ENCODE measurements at regions not wholly inside any gene's neighbourhood (a gene's known extent, or its start where the extent isn't known, plus 50 kb on each side); places are given as distances from the start of the nearest gene placed in this dataset.
"Not testable (repeated sequence)": the region's sequence is repeated elsewhere in the genome, so short reads cannot be mapped to it uniquely, and the experiment has no call there.

DNA sequence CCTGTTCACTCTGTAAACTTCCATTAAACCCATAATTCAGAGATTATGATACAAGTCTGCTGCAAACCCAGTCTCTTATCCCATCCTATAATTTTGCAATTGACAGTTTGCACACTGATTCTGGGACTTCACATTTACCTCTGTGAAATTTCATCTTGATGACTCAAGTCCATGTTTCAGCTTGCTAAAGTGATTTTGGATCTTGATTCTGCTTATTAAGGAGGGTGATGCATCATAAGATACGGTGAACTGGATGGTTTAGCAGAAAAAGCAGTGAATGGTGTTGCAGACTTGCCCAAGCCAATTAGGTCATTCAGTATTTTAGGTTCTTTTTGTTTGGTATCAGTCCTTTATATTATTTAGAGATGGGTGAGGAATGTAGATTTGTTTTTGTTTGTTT, 125.5 kb upstream of the PODXL start:
- H2BK15ac ChIP-seq (ENCODE audit: low read depth, low read length): no peak overlapping the region
- TF ChIP-seq, protein P1, sequence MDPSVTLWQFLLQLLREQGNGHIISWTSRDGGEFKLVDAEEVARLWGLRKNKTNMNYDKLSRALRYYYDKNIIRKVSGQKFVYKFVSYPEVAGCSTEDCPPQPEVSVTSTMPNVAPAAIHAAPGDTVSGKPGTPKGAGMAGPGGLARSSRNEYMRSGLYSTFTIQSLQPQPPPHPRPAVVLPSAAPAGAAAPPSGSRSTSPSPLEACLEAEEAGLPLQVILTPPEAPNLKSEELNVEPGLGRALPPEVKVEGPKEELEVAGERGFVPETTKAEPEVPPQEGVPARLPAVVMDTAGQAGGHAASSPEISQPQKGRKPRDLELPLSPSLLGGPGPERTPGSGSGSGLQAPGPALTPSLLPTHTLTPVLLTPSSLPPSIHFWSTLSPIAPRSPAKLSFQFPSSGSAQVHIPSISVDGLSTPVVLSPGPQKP (IDR thresholded peaks at IDR 0.05; ENCODE audit: borderline replicate concordance, low read depth, low read length): no peak
- TF ChIP-seq RFX5 (IDR thresholded peaks at IDR 0.05; ENCODE audit: low read depth, low read length): no peak
- TF ChIP-seq SMC3 (IDR thresholded peaks at IDR 0.05; ENCODE audit: low read depth, low read length): no peak
- TF ChIP-seq CTCF (conservative IDR thresholded peaks at IDR 0.05; ENCODE audit: low read depth, low read length): no peak
- no peak for TF ChIP-seq MAZ (IDR thresholded peaks at IDR 0.05; ENCODE audit: borderline replicate concordance, low read depth, low read length)
- no peak for TF ChIP-seq CHD1 (IDR thresholded peaks at IDR 0.05; ENCODE audit: low read depth, low read length)
- H2AK9ac ChIP-seq (replicated peaks; ENCODE audit: low read depth, low read length, poor library complexity): no peak overlapping the region
- POLR2A ChIA-PET (ENCODE audit: unreplicated experiment): no interaction called here
- no peaks in the 10 kb centered on the region for H3K4me1 ChIP-seq (ENCODE audit: control insufficient read depth, insufficient read depth, low read length)
- intact Hi-C loops (cut with micrococcal nuclease) (loop anchor here (10.0 kb wide), 2 partner anchors 363 to 573 kb away; no protein-coding TSS in a partner anchor), dilution Hi-C loops (cut with HindIII; ENCODE audit: low sequenced_read_pairs, unreplicated experiment) (no loop called here), in situ Hi-C loops (cut with MboI; ENCODE audit: low sequenced_read_pairs) (no loop called here)
- H3K4me3 ChIP-seq (ENCODE audit: insufficient read depth, low read depth, low read length): no peak overlapping the region
- no peak overlapping the region for H3K4me2 ChIP-seq (ENCODE audit: low read depth, low read length)
- no peak overlapping the region for H2BK5ac ChIP-seq (ENCODE audit: low read depth, low read length, poor library complexity, severe bottlenecking)
- no TSS peak for BruUV-seq (replicated peaks)
- no peak overlapping the region for H2AK5ac ChIP-seq (ENCODE audit: low read depth, low read length)
- no peak overlapping the region for H4K5ac ChIP-seq (ENCODE audit: low read depth, low read length)
- no peaks in the 10 kb centered on the region for H3K9me3 ChIP-seq (ENCODE audit: control insufficient read depth, insufficient read depth, low read length)
- no peak overlapping the region for H3K56ac ChIP-seq (ENCODE audit: extremely low read depth, insufficient read depth, low read length)
- H3K27ac ChIP-seq (ENCODE audit: insufficient read depth, low read length): no peak overlapping the region
- no peak for ATAC-seq (ENCODE audit: low read depth)
- peaks cover 20% of the 10 kb centered on the region for H3K27me3 ChIP-seq (ENCODE audit: control insufficient read depth, insufficient read depth, low read length)
- H3K14ac ChIP-seq (replicated peaks; ENCODE audit: low read depth, low read length): no peak overlapping the region
- H3K4ac ChIP-seq (ENCODE audit: low read depth, low read length): no peak overlapping the region
- H3K18ac ChIP-seq (ENCODE audit: low read depth, low read length): no peak overlapping the region
- H3K9me1 ChIP-seq (ENCODE audit: insufficient read depth, low read length): no peaks in the 10 kb centered on the region
- H2BK120ac ChIP-seq (ENCODE audit: low read depth, low read length): no peak overlapping the region
- H3K23ac ChIP-seq (ENCODE audit: low read depth, low read length): no peak overlapping the region
- no peak overlapping the region for H4K91ac ChIP-seq (ENCODE audit: insufficient read depth, low read depth, low read length)
- no peak overlapping the region for H2AFZ ChIP-seq (replicated peaks; ENCODE audit: low read length, poor library complexity)
- CTCF ChIA-PET: no interaction called here
- DNase-seq: no peak
- no peaks in the 10 kb centered on the region for H3K79me1 ChIP-seq (ENCODE audit: low read depth in 1 of 2, low read length in 2 of 2)
- H2BK20ac ChIP-seq (ENCODE audit: low read depth, low read length): no peak overlapping the region
- H3K9ac ChIP-seq (ENCODE audit: low read depth, low read length): no peak overlapping the region
- no peaks in the 10 kb centered on the region for H3K36me3 ChIP-seq (ENCODE audit: control insufficient read depth, insufficient read depth, low read length)
- no peaks in the 10 kb centered on the region for H4K20me1 ChIP-seq (ENCODE audit: insufficient read depth, low read length)
- WGBS, 2 experiments (ENCODE audit: extremely low coverage in 2 of 2, insufficient read length in 1 of 2): no CpG with 5 or more reads among the region's 1 CpG
- H4K8ac ChIP-seq (ENCODE audit: low read depth in 2 of 2, low read length in 2 of 2): no peak overlapping the region

DNA sequence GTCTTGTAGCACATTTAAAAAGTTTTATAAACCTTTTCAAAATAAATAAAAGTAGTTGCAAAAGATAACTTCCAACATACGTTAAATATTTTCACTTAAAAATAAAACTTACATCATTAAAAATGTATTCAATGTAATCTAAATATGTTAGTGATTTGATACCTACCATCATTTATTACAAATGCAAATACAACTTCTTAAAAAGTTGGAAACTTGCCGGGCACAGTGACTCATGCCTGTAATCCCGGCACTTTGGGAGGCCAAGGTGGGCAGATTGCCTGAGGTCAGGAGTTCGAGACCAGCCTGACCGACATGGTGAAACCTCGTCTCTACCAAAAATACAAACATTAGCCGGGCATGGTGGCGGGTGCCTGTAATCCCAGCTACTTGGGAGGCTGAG, 122.6 kb upstream of the PODXL start:
- dilution Hi-C loops (cut with HindIII; ENCODE audit: low sequenced_read_pairs, unreplicated experiment); ATAC-seq (ENCODE audit: low read depth): not testable (repeated sequence)
- DNase-seq: peak; percentile 6

More for the DNA sequence above, 122.6 kb upstream of the PODXL start:
- H4K5ac ChIP-seq (ENCODE audit: low read depth, low read length); H3K4me1 ChIP-seq (ENCODE audit: control insufficient read depth, insufficient read depth, low read length); BruUV-seq (replicated peaks); H2AK9ac ChIP-seq (replicated peaks; ENCODE audit: low read depth, low read length, poor library complexity); H3K27ac ChIP-seq (ENCODE audit: insufficient read depth, low read length); H2AK5ac ChIP-seq (ENCODE audit: low read depth, low read length); H3K4ac ChIP-seq (ENCODE audit: low read depth, low read length); CTCF ChIA-PET; H3K14ac ChIP-seq (replicated peaks; ENCODE audit: low read depth, low read length); H3K18ac ChIP-seq (ENCODE audit: low read depth, low read length); H3K9ac ChIP-seq (ENCODE audit: low read depth, low read length); H2BK20ac ChIP-seq (ENCODE audit: low read depth, low read length); H2AFZ ChIP-seq (replicated peaks; ENCODE audit: low read length, poor library complexity); H3K4me3 ChIP-seq (ENCODE audit: insufficient read depth, low read depth, low read length); H3K36me3 ChIP-seq (ENCODE audit: control insufficient read depth, insufficient read depth, low read length); H3K9me1 ChIP-seq (ENCODE audit: insufficient read depth, low read length); POLR2A ChIA-PET (ENCODE audit: unreplicated experiment); H4K91ac ChIP-seq (ENCODE audit: insufficient read depth, low read depth, low read length); intact Hi-C loops (cut with micrococcal nuclease); H3K4me2 ChIP-seq (ENCODE audit: low read depth, low read length); in situ Hi-C loops (cut with MboI; ENCODE audit: low sequenced_read_pairs); H3K23ac ChIP-seq (ENCODE audit: low read depth, low read length); H2BK15ac ChIP-seq (ENCODE audit: low read depth, low read length); H3K56ac ChIP-seq (ENCODE audit: extremely low read depth, insufficient read depth, low read length); H2BK5ac ChIP-seq (ENCODE audit: low read depth, low read length, poor library complexity, severe bottlenecking); H3K79me1 ChIP-seq (ENCODE audit: low read depth in 1 of 2, low read length in 2 of 2); H3K9me3 ChIP-seq (ENCODE audit: control insufficient read depth, insufficient read depth, low read length); H2BK120ac ChIP-seq (ENCODE audit: low read depth, low read length); H4K20me1 ChIP-seq (ENCODE audit: insufficient read depth, low read length); H4K8ac ChIP-seq (ENCODE audit: low read depth in 2 of 2, low read length in 2 of 2): not testable (repeated sequence)
- H3K27me3 ChIP-seq (ENCODE audit: control insufficient read depth, insufficient read depth, low read length): peaks cover 12% of the 10 kb centered on the region
- no CpG with 5 or more reads among the region's 8 CpGs for WGBS, 2 experiments (ENCODE audit: extremely low coverage in 2 of 2, insufficient read length in 1 of 2)

All from IMR-90 (cell line).